ENCODE measurements at regions not wholly inside any gene's neighbourhood (a gene's known extent, or its start where the extent isn't known, plus 50 kb on each side); places are given as distances from the start of the nearest gene placed in this dataset.

- TF ChIP-seq, protein P1, sequence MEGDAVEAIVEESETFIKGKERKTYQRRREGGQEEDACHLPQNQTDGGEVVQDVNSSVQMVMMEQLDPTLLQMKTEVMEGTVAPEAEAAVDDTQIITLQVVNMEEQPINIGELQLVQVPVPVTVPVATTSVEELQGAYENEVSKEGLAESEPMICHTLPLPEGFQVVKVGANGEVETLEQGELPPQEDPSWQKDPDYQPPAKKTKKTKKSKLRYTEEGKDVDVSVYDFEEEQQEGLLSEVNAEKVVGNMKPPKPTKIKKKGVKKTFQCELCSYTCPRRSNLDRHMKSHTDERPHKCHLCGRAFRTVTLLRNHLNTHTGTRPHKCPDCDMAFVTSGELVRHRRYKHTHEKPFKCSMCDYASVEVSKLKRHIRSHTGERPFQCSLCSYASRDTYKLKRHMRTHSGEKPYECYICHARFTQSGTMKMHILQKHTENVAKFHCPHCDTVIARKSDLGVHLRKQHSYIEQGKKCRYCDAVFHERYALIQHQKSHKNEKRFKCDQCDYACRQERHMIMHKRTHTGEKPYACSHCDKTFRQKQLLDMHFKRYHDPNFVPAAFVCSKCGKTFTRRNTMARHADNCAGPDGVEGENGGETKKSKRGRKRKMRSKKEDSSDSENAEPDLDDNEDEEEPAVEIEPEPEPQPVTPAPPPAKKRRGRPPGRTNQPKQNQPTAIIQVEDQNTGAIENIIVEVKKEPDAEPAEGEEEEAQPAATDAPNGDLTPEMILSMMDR (conservative IDR thresholded peaks at IDR 0.05; ENCODE audit: low read depth, low read length): no peak
- no peak for TF ChIP-seq EZH2 (IDR thresholded peaks at IDR 0.05; ENCODE audit: borderline replicate concordance, low read depth, low read length, poor library complexity, severe bottlenecking)
Observed at GRCh38 chr1:60428127-60428526, 354.6 kb upstream of the C1orf87 start.

Measured in A673 (cell line).